RWPE2 (cell line): ENCODE measurements at regions not wholly inside any gene's neighbourhood (a gene's known extent, or its start where the extent isn't known, plus 50 kb on each side); places are given as distances from the start of the nearest gene placed in this dataset.

Experiments used
- ATAC-seq: fragments of 200-7000 bp; cut with Tn5 transposase; 3 replicates; pipeline ENCODE4 v1.9.1; 2021; ENCODE audit warnings: low read depth
- DNase-seq: peaks from one replicate; pipeline ENCODE4 v3.0.0-alpha.2; 2020; ENCODE audit warnings: low spot score
- H3K27ac ChIP-seq: fragments of 450-650 bp; 2 replicates; pipeline ENCODE4 v1.5.1; 2017; ENCODE audit warnings: mild to moderate bottlenecking; ENCODE audit not compliant: poor library complexity, severe bottlenecking
- H3K27me3 ChIP-seq: fragments of 250-450 bp; sonication (Bioruptor Pico); 2 replicates; pipeline ENCODE4 v1.5.1; 2021; ENCODE audit warnings: mild to moderate bottlenecking, moderate library complexity; ENCODE audit not compliant: insufficient read depth, poor library complexity, severe bottlenecking
- H3K36me3 ChIP-seq: fragments of 250-450 bp; sonication (Bioruptor Pico); 2 replicates; pipeline ENCODE4 v1.5.1; 2020; ENCODE audit warnings: low read depth, mild to moderate bottlenecking, moderate library complexity
- H3K4me1 ChIP-seq: fragments of 250-450 bp; sonication (Bioruptor Pico); 2 replicates; pipeline ENCODE4 v1.5.1; 2021; ENCODE audit warnings: mild to moderate bottlenecking, moderate library complexity; ENCODE audit not compliant: insufficient read depth, poor library complexity, severe bottlenecking
- H3K4me3 ChIP-seq: fragments of 250-450 bp; sonication (Bioruptor Pico); 2 replicates; pipeline ENCODE4 v1.5.1; 2021; ENCODE audit warnings: mild to moderate bottlenecking, moderate library complexity; ENCODE audit not compliant: severe bottlenecking
- H3K9me3 ChIP-seq: fragments of 250-450 bp; sonication (Bioruptor Pico); 2 replicates; pipeline ENCODE4 v1.5.1; 2021; ENCODE audit warnings: mild to moderate bottlenecking, moderate library complexity; ENCODE audit not compliant: severe bottlenecking
- CTCF ChIP-seq: fragments of 450-650 bp; IDR thresholded peaks from one replicate; pipeline ENCODE4 v1.5.1; 2017; ENCODE audit warnings: mild to moderate bottlenecking, moderate library complexity; ENCODE audit not compliant: poor library complexity, severe bottlenecking

GRCh38 chr13:112254061-112254818, 121.9 kb upstream of the SPACA7 start:
- Histone ChIP-seq H3K27me3 (peaks cover 9% of the 10 kb centered on the region), H3K4me3 (no peak overlapping the region)

GRCh38 chr13:112254900-112255299, 121.3 kb upstream of the SPACA7 start:
- H3K9me3 ChIP-seq = no peaks in the 10 kb centered on the region
- H3K4me1 ChIP-seq = no peaks in the 10 kb centered on the region
- TF ChIP-seq CTCF = no peak
- H3K36me3 ChIP-seq = no peaks in the 10 kb centered on the region
- peaks cover 13% of the 10 kb centered on the region for H3K27me3 ChIP-seq
- no peak overlapping the region for H3K27ac ChIP-seq
- ATAC-seq (no peak), DNase-seq (no peak)
- H3K4me3 ChIP-seq = no peak overlapping the region

More at GRCh38 chr13:112254061-112254818, 121.9 kb upstream of the SPACA7 start:
- Histone ChIP-seq H3K36me3 (no peaks in the 10 kb centered on the region), H3K27ac (no peak overlapping the region), H3K9me3 (no peaks in the 10 kb centered on the region), H3K4me1 (no peaks in the 10 kb centered on the region)
- ATAC-seq = no peak
- no peak for TF ChIP-seq CTCF
- no peak for DNase-seq

- no peak overlapping the region for H3K4me3 ChIP-seq
- ATAC-seq = no peak
- H3K9me3 ChIP-seq = no peaks in the 10 kb centered on the region
- no peak for TF ChIP-seq CTCF
- no peaks in the 10 kb centered on the region for H3K36me3 ChIP-seq
- H3K4me1 ChIP-seq = no peaks in the 10 kb centered on the region
- H3K27me3 ChIP-seq = peaks cover 13% of the 10 kb centered on the region
- DNase-seq = no peak
- no peak overlapping the region for H3K27ac ChIP-seq
These were observed 120.5 kb upstream of the SPACA7 start for GRCh38 chr13:112255550-112256120.

GRCh38 chr13:112256716-112257494, 119.2 kb upstream of the SPACA7 start:
- Histone ChIP-seq H3K27me3 (peaks cover 13% of the 10 kb centered on the region), H3K27ac (no peak overlapping the region), H3K4me1 (no peaks in the 10 kb centered on the region), H3K36me3 (no peaks in the 10 kb centered on the region), H3K9me3 (no peaks in the 10 kb centered on the region), H3K4me3 (no peak overlapping the region)
- DNase-seq = no peak
- no peak for TF ChIP-seq CTCF
- ATAC-seq = no peak
